Pancreas (tissue), 10 donors: ENCODE measurements at regions not wholly inside any gene's neighbourhood (a gene's known extent, or its start where the extent isn't known, plus 50 kb on each side); places are given as distances from the start of the nearest gene placed in this dataset.

Experiments used
- ATAC-seq, 4 donors: fragments of 200-7000 bp; cut with Tn5 transposase; one replicate each; pipeline versions ENCODE4 v1.8.0 to v1.9.1; 2020; ENCODE audit warnings: mild to moderate bottlenecking in 4 of 4, moderate library complexity in 4 of 4
- DNase-seq, 6 donors: peaks; one replicate each; pipeline ENCODE4 v3.0.0-alpha.2; 2020
- FAIRE-seq: peaks from 2 replicates; lab custom pipeline; 2012; peaks lifted over from hg19 to GRCh38; lab: Jason Lieb, UNC
- H3K27ac ChIP-seq, 4 donors: fragments of 200-600 bp; sonication (generic); 1 replicate in 3 of 4; 2 replicates in 1 of 4; pipeline versions ENCODE4 v1.5.0 to v1.8.0; 2020
- H3K27me3 ChIP-seq, 4 donors: fragments of 200-600 bp; one replicate each; pipeline ENCODE4 v1.8.0; 2021
- H3K36me3 ChIP-seq, 3 donors: fragments of 200-600 bp; sonication (generic) in 1 of 3; one replicate each; pipeline versions ENCODE4 v1.5.0 to v1.8.0; 2020 to 2021
- H3K4me1 ChIP-seq, 3 donors: fragments of 200-600 bp; one replicate each; pipeline ENCODE4 v1.8.0; 2021
- H3K4me3 ChIP-seq, 4 donors: fragments of 200-600 bp; sonication (generic) in 2 of 4; one replicate each; pipeline versions ENCODE4 v1.5.0 to v1.8.0; 2020 to 2021
- H3K9me3 ChIP-seq, 4 donors: fragments of 200-600 bp; one replicate each; pipeline ENCODE4 v1.8.0; 2021
- WGBS, 2 donors: extraction: QIAGEN DNeasy Blood & Tissue Kit; methylation state at CpG; one replicate each; pipeline ENCODE4 v1.1.7; 2013; 5-methylcytosine and 5-hydroxymethylcytosine counted together
- intact Hi-C, 3 donors: fragments of 100-400 bp; cut with DNase I; formaldehyde crosslinking; loops; one replicate each; pipeline versions ENCODE4 v1.11.1 to v1.14.2; 2022
- TF ChIP-seq, protein P1 (sequence below), 4 donors: fragments of 200-600 bp; sonication (generic) in 3 of 4; IDR thresholded peaks; one replicate each; pipeline versions ENCODE4 v1.5.0 to v1.8.0; 2021; ENCODE audit warnings: antibody characterized with exemption in 4 of 4
- donor health status: healthy with polysubstance abuse.
- donor health status: DM: no; HTN: no; CAD: no; lungs with moderate emphysema.
- donor health status: DM: no; HTN: no; CAD: no.
- donor health status: control.
- donor health status: control.
- donor health status: Bipolar disorder and iron deficiency.
- donor health status: DM: yes; HTN: yes; CAD: no.
- donor health status: DM: no; HTN: no; CAD: no.
- donor health status: DM: no; HTN: no; CAD: no.
- donor health status: DM: yes; HTN: yes; CAD: no.

DNA sequence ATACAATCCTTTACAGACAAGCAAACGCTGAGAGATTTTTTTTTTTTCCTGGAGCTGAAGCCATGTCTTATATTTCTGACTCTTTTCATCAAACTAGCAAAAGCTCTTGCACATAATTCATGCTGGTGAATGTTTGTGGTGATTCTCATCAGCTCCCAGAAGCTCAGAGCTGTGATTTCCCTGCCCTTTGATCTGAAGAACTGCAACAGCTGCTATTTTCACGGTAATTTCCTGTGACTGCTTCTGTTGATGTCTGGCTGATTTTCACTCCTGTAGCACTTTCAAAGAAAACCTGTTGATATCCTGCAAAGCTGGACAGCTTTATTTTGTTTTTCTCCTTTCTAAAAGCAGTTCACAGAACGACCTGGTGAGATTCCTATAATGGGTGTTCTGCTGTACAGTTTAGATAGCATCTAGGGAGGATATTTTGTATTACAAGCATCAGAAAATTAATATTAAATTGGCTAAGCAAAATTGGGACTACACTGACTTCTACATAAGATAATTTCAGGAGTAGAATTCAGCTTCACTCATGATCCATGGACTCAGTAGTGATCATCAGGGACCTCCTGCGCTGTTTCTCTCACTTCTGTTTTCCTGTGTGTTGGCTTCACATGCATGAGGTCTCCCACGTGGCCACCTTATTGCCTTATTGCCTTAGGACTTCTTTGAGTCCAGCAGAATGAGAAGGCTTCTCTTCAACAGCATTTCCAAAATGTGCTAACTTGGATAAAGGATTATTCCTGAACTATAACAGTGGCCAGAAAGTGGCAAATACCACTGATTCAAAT is 1111.6 kb upstream of the SORCS1 start:
- Histone ChIP-seq H3K36me3 (no peaks in the 10 kb centered on the region), H3K9me3 (no peaks in the 10 kb centered on the region), H3K27me3 (no peaks in the 10 kb centered on the region), H3K4me1 (no peaks in the 10 kb centered on the region), H3K27ac (no peak overlapping the region), H3K4me3 (no peak overlapping the region)
- TF ChIP-seq, protein P1, sequence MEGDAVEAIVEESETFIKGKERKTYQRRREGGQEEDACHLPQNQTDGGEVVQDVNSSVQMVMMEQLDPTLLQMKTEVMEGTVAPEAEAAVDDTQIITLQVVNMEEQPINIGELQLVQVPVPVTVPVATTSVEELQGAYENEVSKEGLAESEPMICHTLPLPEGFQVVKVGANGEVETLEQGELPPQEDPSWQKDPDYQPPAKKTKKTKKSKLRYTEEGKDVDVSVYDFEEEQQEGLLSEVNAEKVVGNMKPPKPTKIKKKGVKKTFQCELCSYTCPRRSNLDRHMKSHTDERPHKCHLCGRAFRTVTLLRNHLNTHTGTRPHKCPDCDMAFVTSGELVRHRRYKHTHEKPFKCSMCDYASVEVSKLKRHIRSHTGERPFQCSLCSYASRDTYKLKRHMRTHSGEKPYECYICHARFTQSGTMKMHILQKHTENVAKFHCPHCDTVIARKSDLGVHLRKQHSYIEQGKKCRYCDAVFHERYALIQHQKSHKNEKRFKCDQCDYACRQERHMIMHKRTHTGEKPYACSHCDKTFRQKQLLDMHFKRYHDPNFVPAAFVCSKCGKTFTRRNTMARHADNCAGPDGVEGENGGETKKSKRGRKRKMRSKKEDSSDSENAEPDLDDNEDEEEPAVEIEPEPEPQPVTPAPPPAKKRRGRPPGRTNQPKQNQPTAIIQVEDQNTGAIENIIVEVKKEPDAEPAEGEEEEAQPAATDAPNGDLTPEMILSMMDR (IDR thresholded peaks at IDR 0.05) = no peak
- ATAC-seq (no peak), DNase-seq (no peak), FAIRE-seq (no peak)
- intact Hi-C loops = no loop called here
- 33 to 45% methylated on average over 5 of the region's 5 CpGs for WGBS, 2 donors

GRCh38 chr10:108260383-108260906 is 1095.9 kb upstream of the SORCS1 start:
- H3K27ac ChIP-seq = no peak overlapping the region
- no peak for FAIRE-seq
- no peak for ATAC-seq
- intact Hi-C loops = no loop called here
- TF ChIP-seq, protein P1 (IDR thresholded peaks at IDR 0.05) = no peak
- no peaks in the 10 kb centered on the region for H3K36me3 ChIP-seq
- H3K4me3 ChIP-seq = no peak overlapping the region
- WGBS, 2 donors = 49 to 55% methylated on average over 3 of the region's 3 CpGs
- H3K4me1 ChIP-seq = no peaks in the 10 kb centered on the region
- no peaks in the 10 kb centered on the region for H3K27me3 ChIP-seq
- no peaks in the 10 kb centered on the region for H3K9me3 ChIP-seq
- no peak for DNase-seq

GRCh38 chr10:108254089-108254488 is 1089.6 kb upstream of the SORCS1 start:
- H3K4me1 ChIP-seq = no peaks in the 10 kb centered on the region
- no peak for ATAC-seq
- H3K27me3 ChIP-seq = no peaks in the 10 kb centered on the region
- WGBS, 2 donors = 77 to 95% methylated on average over 1 of the region's 1 CpG
- TF ChIP-seq, protein P1 (IDR thresholded peaks at IDR 0.05) = no peak
- H3K9me3 ChIP-seq = no peaks in the 10 kb centered on the region
- no peak overlapping the region for H3K27ac ChIP-seq
- intact Hi-C loops = no loop called here
- no peaks in the 10 kb centered on the region for H3K36me3 ChIP-seq
- no peak for FAIRE-seq
- no peak overlapping the region for H3K4me3 ChIP-seq
- no peak for DNase-seq

DNA sequence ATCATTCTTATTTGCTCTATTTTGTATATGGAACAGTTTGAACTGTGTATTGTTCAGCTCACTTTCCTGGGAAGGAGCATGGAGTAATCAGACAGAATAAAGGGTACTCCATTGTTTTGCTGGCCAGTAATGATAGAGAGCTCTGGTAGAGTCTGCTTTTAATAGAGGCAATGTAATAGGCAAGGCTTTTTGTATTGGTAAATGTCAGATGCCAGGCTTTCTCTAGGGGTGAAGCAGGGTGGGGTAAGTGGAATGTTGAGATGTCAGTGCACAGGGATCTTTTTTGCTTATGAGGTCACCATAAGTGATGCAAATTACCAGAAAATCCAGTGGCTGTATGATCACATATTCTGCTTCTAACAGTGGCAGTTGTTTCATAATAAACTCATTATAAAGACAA is 1088.3 kb upstream of the SORCS1 start:
- ATAC-seq = no peak
- intact Hi-C loops = no loop called here
- FAIRE-seq = no peak
- no peaks in the 10 kb centered on the region for H3K4me1 ChIP-seq
- no peaks in the 10 kb centered on the region for H3K27me3 ChIP-seq
- H3K9me3 ChIP-seq = no peaks in the 10 kb centered on the region
- H3K4me3 ChIP-seq = no peak overlapping the region
- H3K27ac ChIP-seq = no peak overlapping the region
- TF ChIP-seq, protein P1 (IDR thresholded peaks at IDR 0.05) = no peak
- no peak for DNase-seq
- H3K36me3 ChIP-seq = no peaks in the 10 kb centered on the region

- WGBS, 2 donors = 66 to 78% methylated on average over 4 of the region's 4 CpGs
- no peak for DNase-seq
- no peak for FAIRE-seq
- H3K27ac ChIP-seq = no peak overlapping the region
- no peaks in the 10 kb centered on the region for H3K9me3 ChIP-seq
- intact Hi-C loops = no loop called here
- ATAC-seq = no peak
- no peaks in the 10 kb centered on the region for H3K27me3 ChIP-seq
- TF ChIP-seq, protein P1 (IDR thresholded peaks at IDR 0.05) = no peak
- no peak overlapping the region for H3K4me3 ChIP-seq
- no peaks in the 10 kb centered on the region for H3K4me1 ChIP-seq
- H3K36me3 ChIP-seq = no peaks in the 10 kb centered on the region
These were observed 1086.6 kb upstream of the SORCS1 start for GRCh38 chr10:108250936-108251620.
